GM10248 (cell line): ENCODE measurements at regions not wholly inside any gene's neighbourhood (a gene's known extent, or its start where the extent isn't known, plus 50 kb on each side); places are given as distances from the start of the nearest gene placed in this dataset.

Experiments used
- CTCF ChIA-PET: fragments of 300-600 bp; sonication (Branson Sonifier 250); formaldehyde crosslinking; extraction: SDS; loops from one replicate; lab custom pipeline; 2021; ENCODE audit warnings: antibody characterized with exemption; lab: Yijun Ruan, JAX
- POLR2A ChIA-PET: fragments of 350-650 bp; sonication (Branson Sonifier 250); formaldehyde crosslinking; extraction: SDS; loops from one replicate; lab custom pipeline; 2020; ENCODE audit warnings: antibody characterized with exemption; lab: Yijun Ruan, JAX
- DNase-seq: peaks from one replicate; pipeline ENCODE4 v3.0.0; 2012; ENCODE audit errors: extremely low spot score
- TF ChIP-seq, protein P1 (sequence below): IDR thresholded peaks from 2 replicates; pipeline ENCODE4 v1.5.1; 2012; ENCODE audit warnings: mild to moderate bottlenecking, low read depth; ENCODE audit errors: extremely low read depth, missing control alignments, control extremely low read depth

DNA sequence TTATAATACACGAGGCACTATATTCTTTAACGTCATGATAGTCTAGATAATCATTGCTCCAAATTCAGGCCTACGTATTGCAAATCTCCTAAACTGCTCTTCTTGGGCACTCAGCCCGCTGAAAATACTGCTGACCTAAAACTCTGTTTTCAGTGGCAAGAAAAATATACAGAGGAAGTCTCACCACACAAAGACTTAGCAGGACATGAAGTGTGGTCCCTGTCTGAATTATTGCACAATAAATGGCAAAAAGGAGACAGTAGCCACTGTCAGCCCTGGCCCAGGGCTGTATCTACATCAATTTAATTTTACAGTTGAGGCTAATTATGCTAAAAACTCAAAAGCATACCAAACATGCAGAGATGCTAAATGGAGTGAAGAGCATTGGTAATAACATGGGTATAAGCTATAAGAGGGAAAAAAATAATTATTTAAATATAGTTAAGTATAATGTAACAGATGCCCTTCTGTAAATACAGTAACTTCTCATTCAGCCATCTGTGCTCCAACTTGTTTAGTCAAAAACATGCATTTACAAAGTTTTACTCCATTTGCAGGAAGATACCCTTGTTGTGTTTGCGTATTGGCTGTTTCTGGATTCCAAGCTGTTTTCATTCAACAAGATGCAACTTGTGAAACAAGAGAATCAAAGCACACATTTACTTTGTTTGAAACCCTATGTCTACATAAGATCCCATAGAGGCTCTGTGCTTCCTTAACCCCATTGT, 800.0 kb upstream of the LUZP2 start:
- DNase-seq, result no peak
- ChIA-PET CTCF (no interaction called here), POLR2A (no interaction called here)
- TF ChIP-seq, protein P1, sequence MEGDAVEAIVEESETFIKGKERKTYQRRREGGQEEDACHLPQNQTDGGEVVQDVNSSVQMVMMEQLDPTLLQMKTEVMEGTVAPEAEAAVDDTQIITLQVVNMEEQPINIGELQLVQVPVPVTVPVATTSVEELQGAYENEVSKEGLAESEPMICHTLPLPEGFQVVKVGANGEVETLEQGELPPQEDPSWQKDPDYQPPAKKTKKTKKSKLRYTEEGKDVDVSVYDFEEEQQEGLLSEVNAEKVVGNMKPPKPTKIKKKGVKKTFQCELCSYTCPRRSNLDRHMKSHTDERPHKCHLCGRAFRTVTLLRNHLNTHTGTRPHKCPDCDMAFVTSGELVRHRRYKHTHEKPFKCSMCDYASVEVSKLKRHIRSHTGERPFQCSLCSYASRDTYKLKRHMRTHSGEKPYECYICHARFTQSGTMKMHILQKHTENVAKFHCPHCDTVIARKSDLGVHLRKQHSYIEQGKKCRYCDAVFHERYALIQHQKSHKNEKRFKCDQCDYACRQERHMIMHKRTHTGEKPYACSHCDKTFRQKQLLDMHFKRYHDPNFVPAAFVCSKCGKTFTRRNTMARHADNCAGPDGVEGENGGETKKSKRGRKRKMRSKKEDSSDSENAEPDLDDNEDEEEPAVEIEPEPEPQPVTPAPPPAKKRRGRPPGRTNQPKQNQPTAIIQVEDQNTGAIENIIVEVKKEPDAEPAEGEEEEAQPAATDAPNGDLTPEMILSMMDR, result no peak

DNA sequence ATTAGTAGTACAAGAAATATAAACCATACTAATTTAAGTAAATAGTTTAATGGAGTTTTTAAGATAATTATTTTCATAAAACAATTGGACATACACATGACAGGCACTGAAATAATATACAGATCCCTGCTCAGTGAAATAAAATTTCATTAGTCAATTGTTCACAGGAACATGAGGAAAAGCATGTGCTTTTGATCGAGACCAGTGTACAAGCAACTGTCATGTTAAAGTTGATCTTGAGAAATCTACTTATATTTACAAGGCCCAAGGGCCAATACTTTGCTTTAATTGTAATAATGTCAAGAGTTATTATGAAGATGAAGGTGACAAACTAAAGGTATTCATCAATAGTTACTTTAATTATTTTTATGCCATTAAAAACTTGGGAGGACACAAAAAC, 792.7 kb upstream of the LUZP2 start:
- DNase-seq, result no peak
- ChIA-PET POLR2A (no interaction called here), CTCF (no interaction called here)
- TF ChIP-seq, protein P1, result no peak

DNA sequence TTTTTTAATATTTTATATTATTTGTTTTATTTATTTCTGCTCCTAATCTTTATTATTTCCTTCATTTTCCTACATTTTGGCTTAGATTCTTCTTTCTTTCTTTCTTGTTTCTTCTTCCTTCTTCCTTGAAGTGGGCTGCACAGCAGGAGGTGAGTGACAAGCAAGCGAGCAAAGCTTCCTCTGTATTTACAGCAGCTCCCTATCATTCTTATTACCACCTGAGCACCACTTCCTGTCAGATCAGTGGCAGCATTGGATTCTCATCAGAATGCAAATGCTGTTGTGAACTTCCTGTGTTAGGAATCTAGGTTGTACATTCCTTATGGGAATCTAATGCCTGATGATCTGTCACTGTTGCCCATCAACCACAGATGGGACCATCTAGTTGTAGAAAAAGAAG, 784.9 kb upstream of the LUZP2 start:
- CTCF ChIA-PET, result interaction anchor here (1.0 kb wide), 1 partner anchor 10 kb away, joined by 3 read pairs; no protein-coding TSS in a partner anchor
- POLR2A ChIA-PET, result no interaction called here
- TF ChIP-seq, protein P1, result no peak
- no peak for DNase-seq

DNA sequence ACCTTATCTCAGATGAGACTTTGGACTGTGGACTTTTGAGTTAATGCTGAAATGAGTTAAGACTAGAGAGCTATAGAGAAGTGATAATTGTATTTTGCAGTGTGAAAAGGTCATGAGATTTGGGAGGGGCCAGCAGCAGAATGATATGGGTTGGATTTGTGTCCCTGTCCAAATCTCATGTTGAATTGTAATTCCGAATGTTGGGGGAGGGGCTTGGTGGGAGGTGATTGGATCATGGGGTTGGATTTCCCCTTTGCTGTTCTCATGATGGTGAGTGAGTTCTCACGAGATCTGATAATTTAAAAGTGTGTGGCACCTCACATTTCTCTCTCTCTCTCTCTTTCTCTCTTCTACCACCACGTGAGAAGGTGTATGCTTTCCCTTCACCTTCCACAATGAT, 777.8 kb upstream of the LUZP2 start:
- TF ChIP-seq, protein P1, result no peak
- ChIA-PET CTCF (no interaction called here), POLR2A (no interaction called here)
- DNase-seq, result no peak

DNA sequence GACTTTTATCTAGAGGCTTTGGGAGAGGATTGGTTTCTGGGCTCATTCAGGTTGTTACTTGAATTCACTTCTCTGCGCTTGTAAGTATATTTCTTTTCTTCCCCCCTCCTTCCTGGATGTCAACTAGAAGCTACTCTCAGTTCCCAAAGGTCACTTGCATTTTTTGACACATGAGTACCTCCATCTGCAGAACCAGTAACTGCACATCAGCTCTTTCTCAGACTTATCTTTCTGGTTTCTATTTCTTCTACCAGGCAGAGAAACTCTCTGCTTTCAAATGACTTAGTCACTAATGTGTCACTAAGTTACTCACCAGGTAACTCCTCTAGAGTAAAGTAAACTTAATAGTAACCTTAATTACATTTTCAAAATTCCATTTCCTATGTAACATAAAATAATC, 773.0 kb upstream of the LUZP2 start:
- POLR2A ChIA-PET, result no interaction called here
- CTCF ChIA-PET, result interaction anchor here (1.5 kb wide), 1 partner anchor 12 kb away, joined by 4 read pairs; no protein-coding TSS in a partner anchor
- TF ChIP-seq, protein P1, result no peak
- DNase-seq, result peak; percentile 7

DNA sequence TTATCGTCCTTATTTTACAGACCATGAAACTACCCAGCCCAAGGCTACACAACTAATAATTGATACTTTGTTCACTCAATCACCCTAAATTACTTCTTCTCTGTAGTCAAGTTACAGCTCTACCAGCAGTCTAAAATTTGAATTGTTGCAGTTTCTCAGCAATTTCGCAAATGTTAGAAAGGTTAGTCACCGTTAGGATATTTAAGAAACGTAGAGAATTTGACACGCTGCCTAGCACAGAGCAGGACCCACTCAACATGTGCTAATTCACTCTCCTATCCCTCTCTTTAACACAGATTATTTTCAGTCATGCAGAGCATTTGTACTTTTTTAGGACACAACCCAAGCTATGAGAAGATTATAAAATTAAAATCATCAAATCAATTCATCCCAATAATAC, 771.1 kb upstream of the LUZP2 start:
- TF ChIP-seq, protein P1, result no peak
- POLR2A ChIA-PET, result no interaction called here
- CTCF ChIA-PET, result no interaction called here
- DNase-seq, result no peak
